ENCODE measurements at regions not wholly inside any gene's neighbourhood (a gene's known extent, or its start where the extent isn't known, plus 50 kb on each side); places are given as distances from the start of the nearest gene placed in this dataset.

DNA sequence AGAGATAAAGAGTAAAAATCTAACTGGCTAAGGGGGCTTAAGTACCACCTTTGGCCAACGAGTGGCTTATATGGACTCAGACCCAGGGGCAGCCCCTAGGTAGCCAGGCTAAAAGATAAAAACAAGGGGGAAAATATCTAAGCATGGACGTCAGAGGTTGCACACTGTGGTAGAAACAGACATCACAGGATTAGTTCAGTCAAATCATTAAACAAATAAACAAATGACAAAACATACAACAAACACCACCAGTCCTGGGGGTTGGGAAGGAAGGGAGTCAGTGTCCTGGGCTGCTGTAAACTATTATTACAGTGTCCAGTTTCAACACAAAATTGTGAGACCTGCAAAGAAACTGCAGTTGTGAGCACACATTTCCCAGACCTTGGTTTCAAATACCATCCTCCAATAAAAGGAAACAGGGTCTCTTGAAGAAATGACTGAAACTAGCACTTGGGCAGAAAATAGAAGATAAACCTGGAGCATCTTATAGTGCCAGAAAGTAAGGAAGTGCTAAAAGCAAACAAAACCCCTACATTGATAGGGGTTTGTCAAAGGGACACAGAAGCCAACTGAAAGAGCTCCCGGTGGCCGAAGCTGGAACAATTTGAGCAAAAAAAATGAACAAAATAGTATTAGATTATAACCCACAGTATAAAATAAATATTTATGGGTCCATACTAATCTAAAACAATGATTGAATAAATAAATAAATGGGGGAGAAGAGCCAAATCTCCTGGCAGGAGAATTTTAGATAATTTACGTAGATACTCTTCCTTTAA, 154.8 kb upstream of the KLF7 start:
- ChIA-PET POLR2A (no interaction called here), CTCF (no interaction called here)
- no peak overlapping the region for H3K27ac Mint-ChIP-seq
- H3K36me3 Mint-ChIP-seq (ENCODE audit: low read depth), result no peaks in the 10 kb centered on the region
- DNase-seq (no peak), ATAC-seq (ENCODE audit: low read depth) (no peak)
- TF ChIP-seq, protein P1, sequence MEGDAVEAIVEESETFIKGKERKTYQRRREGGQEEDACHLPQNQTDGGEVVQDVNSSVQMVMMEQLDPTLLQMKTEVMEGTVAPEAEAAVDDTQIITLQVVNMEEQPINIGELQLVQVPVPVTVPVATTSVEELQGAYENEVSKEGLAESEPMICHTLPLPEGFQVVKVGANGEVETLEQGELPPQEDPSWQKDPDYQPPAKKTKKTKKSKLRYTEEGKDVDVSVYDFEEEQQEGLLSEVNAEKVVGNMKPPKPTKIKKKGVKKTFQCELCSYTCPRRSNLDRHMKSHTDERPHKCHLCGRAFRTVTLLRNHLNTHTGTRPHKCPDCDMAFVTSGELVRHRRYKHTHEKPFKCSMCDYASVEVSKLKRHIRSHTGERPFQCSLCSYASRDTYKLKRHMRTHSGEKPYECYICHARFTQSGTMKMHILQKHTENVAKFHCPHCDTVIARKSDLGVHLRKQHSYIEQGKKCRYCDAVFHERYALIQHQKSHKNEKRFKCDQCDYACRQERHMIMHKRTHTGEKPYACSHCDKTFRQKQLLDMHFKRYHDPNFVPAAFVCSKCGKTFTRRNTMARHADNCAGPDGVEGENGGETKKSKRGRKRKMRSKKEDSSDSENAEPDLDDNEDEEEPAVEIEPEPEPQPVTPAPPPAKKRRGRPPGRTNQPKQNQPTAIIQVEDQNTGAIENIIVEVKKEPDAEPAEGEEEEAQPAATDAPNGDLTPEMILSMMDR (IDR thresholded peaks at IDR 0.05), result no peak
- peaks cover 7% of the 10 kb centered on the region for H3K4me1 Mint-ChIP-seq
- H3K27me3 Mint-ChIP-seq, result no peaks in the 10 kb centered on the region
- H3K4me3 Mint-ChIP-seq, result no peak overlapping the region
- intact Hi-C loops (cut with micrococcal nuclease), result no loop called here
- no peaks in the 10 kb centered on the region for H3K9me3 Mint-ChIP-seq

DNA sequence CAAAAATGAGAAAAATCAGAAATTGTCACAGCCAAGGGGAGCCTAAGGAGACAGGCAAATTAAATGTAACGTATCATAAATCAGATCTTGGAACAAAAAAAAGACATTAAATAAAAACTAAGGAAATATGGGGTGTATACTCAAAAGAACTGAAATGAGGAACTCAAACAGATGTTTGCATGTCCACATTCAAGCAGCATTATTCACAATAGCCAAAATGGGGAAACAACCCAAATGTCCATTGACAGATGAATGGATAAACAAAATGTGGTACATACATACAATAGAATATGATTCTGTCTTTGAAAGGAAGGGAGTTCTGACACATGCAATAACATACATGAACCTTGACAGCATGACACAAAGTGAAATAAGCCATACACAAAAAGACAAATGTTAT, 155.8 kb upstream of the KLF7 start:
- TF ChIP-seq, protein P1 (IDR thresholded peaks at IDR 0.05), result no peak
- no peak overlapping the region for H3K4me3 Mint-ChIP-seq
- DNase-seq (no peak), ATAC-seq (ENCODE audit: low read depth) (no peak)
- intact Hi-C loops (cut with micrococcal nuclease), result no loop called here
- ChIA-PET POLR2A (no interaction called here), CTCF (no interaction called here)
- peaks cover 7% of the 10 kb centered on the region for H3K4me1 Mint-ChIP-seq
- H3K27me3 Mint-ChIP-seq, result no peaks in the 10 kb centered on the region
- H3K9me3 Mint-ChIP-seq, result no peaks in the 10 kb centered on the region
- H3K27ac Mint-ChIP-seq, result no peak overlapping the region
- no peaks in the 10 kb centered on the region for H3K36me3 Mint-ChIP-seq (ENCODE audit: low read depth)

DNA sequence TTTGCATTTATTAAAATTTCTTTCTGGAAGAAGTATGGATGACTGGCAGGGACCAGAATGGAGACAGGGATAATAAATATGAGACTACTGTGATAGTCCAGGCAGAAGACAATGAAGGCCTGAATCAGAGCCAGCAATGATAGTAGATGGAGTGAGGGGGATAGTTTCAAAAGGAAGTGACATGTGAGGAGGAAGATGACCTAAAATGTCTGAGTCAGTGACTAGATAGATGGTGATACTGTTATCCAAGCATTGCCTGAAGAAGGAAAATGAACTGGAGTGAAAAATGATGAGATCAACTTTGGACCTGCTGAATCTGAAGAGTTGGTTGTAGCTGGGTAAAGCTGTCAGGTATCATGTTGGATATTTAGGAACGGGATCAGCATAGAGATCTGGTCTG, 158.3 kb upstream of the KLF7 start:
- CTCF ChIA-PET, result interaction anchor here (0.7 kb wide), 1 partner anchor 45 kb away, joined by 3 read pairs; no protein-coding TSS in a partner anchor
- TF ChIP-seq, protein P1 (IDR thresholded peaks at IDR 0.05), result no peak
- H3K4me1 Mint-ChIP-seq, result peaks cover 13% of the 10 kb centered on the region
- no peak for ATAC-seq (ENCODE audit: low read depth)
- H3K4me3 Mint-ChIP-seq, result no peak overlapping the region
- POLR2A ChIA-PET, result no interaction called here
- intact Hi-C loops (cut with micrococcal nuclease), result no loop called here
- no peaks in the 10 kb centered on the region for H3K9me3 Mint-ChIP-seq
- H3K27ac Mint-ChIP-seq, result no peak overlapping the region
- H3K36me3 Mint-ChIP-seq (ENCODE audit: low read depth), result no peaks in the 10 kb centered on the region
- no peaks in the 10 kb centered on the region for H3K27me3 Mint-ChIP-seq
- DNase-seq, result no peak

DNA sequence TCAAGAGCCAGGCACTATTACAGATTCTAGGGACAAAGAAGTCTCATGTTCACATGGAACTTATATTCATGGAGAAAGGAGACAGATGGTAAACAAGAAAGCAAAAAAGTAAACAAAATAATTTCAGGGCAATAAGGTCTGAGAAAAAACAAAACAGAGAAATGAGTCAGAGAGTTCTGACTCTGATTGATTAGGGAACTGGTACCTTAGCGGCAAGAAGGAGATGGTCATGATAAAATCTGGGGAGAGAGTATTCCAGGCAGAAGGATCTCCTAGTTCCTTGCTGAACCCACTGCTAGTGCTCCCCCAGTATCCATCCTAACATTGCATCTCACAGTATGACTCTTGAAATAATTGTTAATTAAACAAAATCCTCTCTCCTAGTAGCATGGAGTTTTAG, 161.8 kb upstream of the KLF7 start:
- ChIA-PET CTCF (no interaction called here), POLR2A (no interaction called here)
- ATAC-seq (ENCODE audit: low read depth), result no peak
- TF ChIP-seq, protein P1 (IDR thresholded peaks at IDR 0.05), result no peak
- Mint-ChIP-seq H3K27ac (no peak overlapping the region), H3K9me3 (no peaks in the 10 kb centered on the region), H3K27me3 (no peaks in the 10 kb centered on the region), H3K36me3 (ENCODE audit: low read depth) (no peaks in the 10 kb centered on the region), H3K4me1 (peaks cover 26% of the 10 kb centered on the region), H3K4me3 (no peak overlapping the region)
- intact Hi-C loops (cut with micrococcal nuclease), result no loop called here
- no peak for DNase-seq

DNA sequence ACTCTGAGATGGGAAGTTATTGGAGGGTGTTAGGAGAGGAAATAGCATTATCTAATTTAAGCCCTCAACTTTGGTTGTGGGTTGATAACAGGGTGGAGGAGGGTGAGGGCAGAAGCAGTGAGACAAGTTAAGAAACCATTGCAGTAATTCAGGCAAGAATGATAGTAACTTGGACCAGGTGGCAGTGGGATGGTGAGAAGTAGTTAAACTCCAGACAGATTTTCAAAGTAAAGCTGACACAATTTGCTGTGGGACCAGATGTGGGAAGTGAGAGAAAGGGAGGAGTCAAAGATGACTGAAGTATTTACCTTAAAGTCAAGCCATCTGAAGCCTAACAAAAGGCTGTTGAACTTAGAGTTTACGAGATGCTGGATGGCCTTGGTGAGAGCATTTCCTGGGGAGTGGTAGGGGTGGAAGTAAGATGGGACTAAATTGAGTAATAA, 163.2 kb upstream of the KLF7 start:
- no peaks in the 10 kb centered on the region for H3K9me3 Mint-ChIP-seq
- POLR2A ChIA-PET, result no interaction called here
- H3K36me3 Mint-ChIP-seq (ENCODE audit: low read depth), result no peaks in the 10 kb centered on the region
- H3K27me3 Mint-ChIP-seq, result no peaks in the 10 kb centered on the region
- TF ChIP-seq, protein P1 (IDR thresholded peaks at IDR 0.05), result no peak
- H3K4me3 Mint-ChIP-seq, result peak overlapping the region; percentile 2
- peak; percentile 52 for ATAC-seq (ENCODE audit: low read depth)
- DNase-seq, result no peak
- peak overlapping the region; percentile 47 for H3K27ac Mint-ChIP-seq
- peaks cover 38% of the 10 kb centered on the region for H3K4me1 Mint-ChIP-seq
- CTCF ChIA-PET, result no interaction called here
- intact Hi-C loops (cut with micrococcal nuclease), result no loop called here

Measured in activated B cell treated with CpG ODN at 0.5 μM for 24 hours (primary cell).